AG08395 (cell line): ENCODE measurements at regions not wholly inside any gene's neighbourhood (a gene's known extent, or its start where the extent isn't known, plus 50 kb on each side); places are given as distances from the start of the nearest gene placed in this dataset.

ENCODE experiments used
- DNase-seq: peaks from one replicate; pipeline ENCODE4 v3.0.0; 2012; ENCODE audit warnings: mixed read lengths, low spot score

GRCh38 chr2:220221992-220222391 is 594.6 kb downstream of the SLC4A3 start:
- no peak for DNase-seq

GRCh38 chr2:220224691-220225543 is 597.5 kb downstream of the SLC4A3 start:
- peak; percentile 60 for DNase-seq

- DNase-seq = no peak
Observed at GRCh38 chr2:220226076-220226475, 598.6 kb downstream of the SLC4A3 start.

GRCh38 chr2:220226546-220226945 is 599.1 kb downstream of the SLC4A3 start:
- no peak for DNase-seq

- peak; percentile 68 for DNase-seq
Observed at GRCh38 chr2:220227266-220227920, 600.0 kb downstream of the SLC4A3 start.

- DNase-seq = peak; percentile 90
Observed at GRCh38 chr2:220228310-220229006, 601.0 kb downstream of the SLC4A3 start.

- no peak for DNase-seq
Observed at GRCh38 chr2:220240641-220241040, 613.2 kb downstream of the SLC4A3 start.

GRCh38 chr2:220241423-220241822 is 614.0 kb downstream of the SLC4A3 start:
- no peak for DNase-seq

GRCh38 chr2:220243571-220243970 is 616.1 kb downstream of the SLC4A3 start:
- DNase-seq = no peak

GRCh38 chr2:220246386-220246785 is 619.0 kb downstream of the SLC4A3 start:
- DNase-seq = peak; percentile 10

GRCh38 chr2:220247588-220248350 is 620.3 kb downstream of the SLC4A3 start:
- no peak for DNase-seq

GRCh38 chr2:220259662-220260061 is 632.2 kb downstream of the SLC4A3 start:
- no peak for DNase-seq

GRCh38 chr2:220263300-220263699 is 635.9 kb downstream of the SLC4A3 start:
- no peak for DNase-seq

GRCh38 chr2:220269367-220269766 is 641.9 kb downstream of the SLC4A3 start:
- DNase-seq = no peak

- no peak for DNase-seq
Observed at GRCh38 chr2:220270481-220271070, 643.1 kb downstream of the SLC4A3 start.

- no peak for DNase-seq
Observed at GRCh38 chr2:220272656-220273055, 645.2 kb downstream of the SLC4A3 start.

GRCh38 chr2:220273082-220273481 is 645.7 kb downstream of the SLC4A3 start:
- no peak for DNase-seq

- DNase-seq = peak; percentile 4
Observed at GRCh38 chr2:220275454-220275853, 648.0 kb downstream of the SLC4A3 start.

- peak; percentile 62 for DNase-seq
Observed at GRCh38 chr2:220276741-220277444, 649.5 kb downstream of the SLC4A3 start.

- DNase-seq = peak; percentile 74
Observed at GRCh38 chr2:220277445-220277975, 650.1 kb downstream of the SLC4A3 start.

- DNase-seq = no peak
Observed at GRCh38 chr2:220278022-220278421, 650.6 kb downstream of the SLC4A3 start.
